Nucleus accumbens (tissue), 56 donors: ENCODE measurements at regions not wholly inside any gene's neighbourhood (a gene's known extent, or its start where the extent isn't known, plus 50 kb on each side); places are given as distances from the start of the nearest gene placed in this dataset.

Source experiments
- DNase-seq, 56 donors: peaks; one replicate each; lab custom pipeline; 2025; lab: John Stamatoyannopoulos, UW

GRCh38 chrX:142742581-142742980 lies 283.1 kb upstream of the SPANXN4 start:
- no peak for DNase-seq

GRCh38 chrX:142733327-142733726 lies 292.4 kb upstream of the SPANXN4 start:
- no peak for DNase-seq

- DNase-seq: no peak
Measured at GRCh38 chrX:142711796-142712290, 313.9 kb upstream of the SPANXN4 start.

- no peak for DNase-seq
Measured at GRCh38 chrX:142702749-142703148, 323.0 kb upstream of the SPANXN4 start.

GRCh38 chrX:142688256-142688655 lies 337.5 kb upstream of the SPANXN4 start:
- no peak for DNase-seq

- no peak for DNase-seq
Measured at GRCh38 chrX:142686653-142687283, 339.0 kb upstream of the SPANXN4 start.

- DNase-seq: peak in 1 of 56 donors; percentile 0
Measured at GRCh38 chrX:142686206-142686605, 339.5 kb upstream of the SPANXN4 start.

GRCh38 chrX:142680038-142680437 lies 345.7 kb upstream of the SPANXN4 start:
- DNase-seq: no peak

GRCh38 chrX:142671036-142671435 lies 354.7 kb upstream of the SPANXN4 start:
- DNase-seq: no peak

- no peak for DNase-seq
Measured at GRCh38 chrX:142663330-142664095, 362.2 kb upstream of the SPANXN4 start.

GRCh38 chrX:142661696-142662095 lies 364.0 kb upstream of the SPANXN4 start:
- DNase-seq: no peak

GRCh38 chrX:142655507-142655906 lies 370.2 kb upstream of the SPANXN4 start:
- DNase-seq: no peak

GRCh38 chrX:142637206-142637605 lies 388.5 kb upstream of the SPANXN4 start:
- no peak for DNase-seq

- DNase-seq: no peak
Measured at GRCh38 chrX:142616636-142617035, 409.1 kb upstream of the SPANXN4 start.

- no peak for DNase-seq
Measured at GRCh38 chrX:142613403-142613802, 408.3 kb upstream of the MAGEC2 start.

GRCh38 chrX:142606629-142607028 lies 401.5 kb upstream of the MAGEC2 start:
- peak in 2 of 56 donors; percentile 0 to 3 for DNase-seq

GRCh38 chrX:142601792-142602191 lies 396.7 kb upstream of the MAGEC2 start:
- no peak for DNase-seq

GRCh38 chrX:142593361-142593862 lies 388.3 kb upstream of the MAGEC2 start:
- DNase-seq: no peak

- DNase-seq: no peak
Measured at GRCh38 chrX:142576615-142577014, 371.5 kb upstream of the MAGEC2 start.

- no peak for DNase-seq
Measured at GRCh38 chrX:142549923-142550322, 344.8 kb upstream of the MAGEC2 start.

GRCh38 chrX:142505839-142506238 lies 300.7 kb upstream of the MAGEC2 start:
- no peak for DNase-seq
